NCI-H1694 treated with DMSO at 0.1 percent for 48 hours (cell line): ENCODE measurements at regions not wholly inside any gene's neighbourhood (a gene's known extent, or its start where the extent isn't known, plus 50 kb on each side); places are given as distances from the start of the nearest gene placed in this dataset.

Experiments
- DNase-seq: peaks from one replicate; lab custom pipeline; 2025; lab: John Stamatoyannopoulos, UW

GRCh38 chr5:24735284-24735683 is 90.5 kb upstream of the CDH10 start:
- DNase-seq: no peak

GRCh38 chr5:24732184-24732583 is 87.4 kb upstream of the CDH10 start:
- no peak for DNase-seq

GRCh38 chr5:24720743-24721142 is 76.0 kb upstream of the CDH10 start:
- DNase-seq: no peak

GRCh38 chr5:24714746-24715145 is 70.0 kb upstream of the CDH10 start:
- peak; percentile 78 for DNase-seq

GRCh38 chr5:24712947-24713346 is 68.2 kb upstream of the CDH10 start:
- no peak for DNase-seq

GRCh38 chr5:24712047-24712446 is 67.3 kb upstream of the CDH10 start:
- DNase-seq: no peak

- DNase-seq: no peak
Observed at GRCh38 chr5:24703934-24704333, 59.2 kb upstream of the CDH10 start.
